PC-3 (cell line): ENCODE measurements at regions not wholly inside any gene's neighbourhood (a gene's known extent, or its start where the extent isn't known, plus 50 kb on each side); places are given as distances from the start of the nearest gene placed in this dataset.

Experiments
- ATAC-seq: fragments of 200-7000 bp; cut with Tn5 transposase; 2 replicates; pipeline ENCODE4 v1.9.1; 2020; ENCODE audit warnings: mild to moderate bottlenecking, moderate library complexity
- BruUV-seq: library from RNA; stranded (reverse); fragments of 400-500 nt; replicated peaks from 2 replicates; lab custom pipeline; 2021; lab: Mats Ljungman, UMichigan
- CTCF ChIA-PET: fragments of 300-600 bp; sonication (Branson Sonifier 250); formaldehyde crosslinking; loops from one replicate; lab custom pipeline; 2022; ENCODE audit warnings: antibody characterized with exemption; lab: Charles Lee
- POLR2A ChIA-PET: fragments of 300-600 bp; sonication (Branson Sonifier 250); formaldehyde crosslinking; loops from one replicate; lab custom pipeline; 2022; ENCODE audit warnings: antibody characterized with exemption; ENCODE audit not compliant: unreplicated experiment; lab: Charles Lee
- DNase-seq: peaks from one replicate; pipeline ENCODE4 v3.0.0-alpha.2; 2015
- H2AFZ ChIP-seq: fragments of 300-600 bp; sonication (generic); 2 replicates; pipeline ENCODE4 v1.6.0; 2016; ENCODE audit warnings: antibody characterized with exemption, low read length
- H3F3A ChIP-seq: fragments of 300-600 bp; sonication (generic); one replicate; pipeline ENCODE4 v1.6.0; 2017; ENCODE audit warnings: antibody characterized with exemption, low read length, control low read depth, mild to moderate bottlenecking; ENCODE audit not compliant: unreplicated experiment
- H3K27ac ChIP-seq: fragments of 300-600 bp; sonication (generic); 2 replicates; pipeline ENCODE4 v1.5.1; 2016; ENCODE audit warnings: mild to moderate bottlenecking, low read length
- H3K27me3 ChIP-seq: fragments of 300-600 bp; sonication (generic); 2 replicates; pipeline ENCODE4 v1.6.1; 2016; ENCODE audit warnings: low read length, mixed read lengths
- H3K36me3 ChIP-seq: fragments of 300-600 bp; sonication (generic); 2 replicates; pipeline ENCODE4 v1.6.1; 2016; ENCODE audit warnings: low read depth, mixed run types, low read length, mixed read lengths
- H3K4me1 ChIP-seq: fragments of 300-600 bp; sonication (generic); 2 replicates; pipeline ENCODE4 v1.5.1; 2016; ENCODE audit warnings: low read length; ENCODE audit not compliant: insufficient read depth
- H3K4me2 ChIP-seq: fragments of 300-600 bp; sonication (generic); 2 replicates; pipeline ENCODE4 v1.6.0; 2016; ENCODE audit warnings: low read length
- H3K4me3 ChIP-seq: fragments of 300-600 bp; sonication (generic); 2 replicates; pipeline ENCODE4 v1.5.1; 2016; ENCODE audit warnings: mild to moderate bottlenecking, low read length, mixed read lengths
- H3K79me2 ChIP-seq: fragments of 300-600 bp; sonication (generic); 2 replicates; pipeline ENCODE4 v1.6.1; 2017; ENCODE audit warnings: low read length, mixed read lengths
- H3K9ac ChIP-seq: fragments of 300-600 bp; sonication (generic); 2 replicates; pipeline ENCODE4 v1.6.0; 2016; ENCODE audit warnings: mild to moderate bottlenecking, low read length
- H3K9me2 ChIP-seq: fragments of 300-600 bp; sonication (generic); replicated peaks from 2 replicates; pipeline ENCODE4 v1.6.1; 2016; ENCODE audit warnings: mixed run types, low read length, mixed read lengths
- H3K9me3 ChIP-seq: fragments of 300-600 bp; sonication (generic); 2 replicates; pipeline ENCODE4 v1.6.1; 2016; ENCODE audit warnings: low read length, mixed read lengths
- H4K20me1 ChIP-seq: fragments of 300-600 bp; sonication (generic); 2 replicates; pipeline ENCODE4 v1.6.1; 2016; ENCODE audit warnings: low read length, mixed read lengths
- CTCF ChIP-seq: fragments of 300-600 bp; sonication (generic); conservative IDR thresholded peaks from 2 replicates; pipeline ENCODE4 v1.5.1; 2017; ENCODE audit warnings: antibody characterized with exemption, low read depth, mild to moderate bottlenecking, low read length
- EZH2 ChIP-seq: fragments of 300-600 bp; sonication (generic); IDR thresholded peaks from one replicate; pipeline ENCODE4 v1.6.1; 2017; ENCODE audit warnings: antibody characterized with exemption, mild to moderate bottlenecking, low read length; ENCODE audit not compliant: unreplicated experiment
- EZH2phosphoT487 ChIP-seq: fragments of 300-600 bp; sonication (generic); IDR thresholded peaks from 2 replicates; pipeline ENCODE4 v1.6.1; 2018; ENCODE audit warnings: mild to moderate bottlenecking, antibody characterized with exemption, low read length, borderline replicate concordance
- intact Hi-C: fragments of 100-400 bp; cut with micrococcal nuclease; formaldehyde crosslinking; loops from 2 replicates; pipeline ENCODE4 v1.9.0; 2023

DNA sequence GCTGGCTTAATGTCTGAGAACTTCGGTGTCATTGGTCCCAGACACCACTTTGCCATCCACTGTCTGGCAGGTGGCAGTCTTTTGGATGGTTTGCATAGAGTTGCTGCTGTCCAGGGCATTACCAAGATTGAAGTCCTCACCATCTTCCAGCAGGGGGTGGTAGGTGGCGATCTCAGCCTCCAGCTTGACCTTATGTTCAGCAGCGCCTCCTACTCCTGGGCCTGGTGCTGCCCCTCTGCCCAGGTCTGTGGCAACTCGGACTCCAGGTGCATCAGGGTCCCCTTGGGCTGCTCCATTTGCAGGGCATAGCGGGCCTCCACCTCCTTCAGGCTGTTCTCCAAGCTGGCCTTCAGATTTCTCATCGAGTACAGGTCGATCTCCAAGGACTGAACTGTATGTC is 573.3 kb upstream of the NCAM2 start:
- Histone ChIP-seq H3K4me3 (no peak overlapping the region), H3K27me3 (no peaks in the 10 kb centered on the region), H3K79me2 (no peaks in the 10 kb centered on the region), H2AFZ (no peak overlapping the region), H3K9me3 (peaks cover 3% of the 10 kb centered on the region; the same call in 1 of the 2 replicates), H3K9me2 (no peaks in the 10 kb centered on the region), H3K9ac (no peak overlapping the region), H3K36me3 (no peaks in the 10 kb centered on the region), H3F3A (no peaks in the 10 kb centered on the region), H3K4me1 (no peaks in the 10 kb centered on the region), H4K20me1 (no peaks in the 10 kb centered on the region), H3K4me2 (no peak overlapping the region), H3K27ac (no peak overlapping the region)
- ChIA-PET CTCF (no interaction called here), POLR2A (no interaction called here)
- TF ChIP-seq EZH2phosphoT487 (no peak), CTCF (no peak), EZH2 (no peak)
- no TSS peak for BruUV-seq
- intact Hi-C loops, result no loop called here
- ATAC-seq, result no peak
- no peak for DNase-seq

DNA sequence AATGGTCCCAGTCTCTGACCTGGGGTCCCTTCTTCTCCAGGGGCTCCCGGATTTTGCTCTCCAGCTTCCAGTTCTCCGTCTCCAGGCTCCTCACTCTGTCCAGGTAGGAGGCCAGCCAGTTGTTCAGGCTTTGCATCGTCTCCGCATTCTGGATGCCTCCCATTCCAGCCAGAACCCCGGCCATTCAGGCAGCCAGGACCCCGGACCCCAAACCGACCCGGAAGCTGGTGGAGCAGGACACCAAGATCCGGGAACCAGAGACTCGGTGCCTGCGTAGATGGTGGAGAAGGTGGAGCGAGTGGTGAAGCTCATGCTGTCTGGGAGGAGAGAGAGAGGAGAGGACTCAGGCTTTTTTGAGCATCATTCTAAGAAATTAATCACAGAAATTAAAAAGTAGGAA is 572.4 kb upstream of the NCAM2 start:
- Histone ChIP-seq H3K9me2 (no peaks in the 10 kb centered on the region), H3K27ac (no peak overlapping the region), H3K4me2 (no peak overlapping the region), H3K27me3 (no peaks in the 10 kb centered on the region), H3K4me1 (no peaks in the 10 kb centered on the region), H2AFZ (no peak overlapping the region), H4K20me1 (no peaks in the 10 kb centered on the region), H3K36me3 (no peaks in the 10 kb centered on the region), H3K9me3 (peaks cover 3% of the 10 kb centered on the region; the same call in 1 of the 2 replicates), H3F3A (no peaks in the 10 kb centered on the region), H3K79me2 (no peaks in the 10 kb centered on the region), H3K9ac (no peak overlapping the region), H3K4me3 (no peak overlapping the region)
- DNase-seq, result no peak
- ATAC-seq, result no peak
- BruUV-seq, result no TSS peak
- ChIA-PET POLR2A (no interaction called here), CTCF (no interaction called here)
- intact Hi-C loops, result no loop called here
- no peak for TF ChIP-seq CTCF

DNA sequence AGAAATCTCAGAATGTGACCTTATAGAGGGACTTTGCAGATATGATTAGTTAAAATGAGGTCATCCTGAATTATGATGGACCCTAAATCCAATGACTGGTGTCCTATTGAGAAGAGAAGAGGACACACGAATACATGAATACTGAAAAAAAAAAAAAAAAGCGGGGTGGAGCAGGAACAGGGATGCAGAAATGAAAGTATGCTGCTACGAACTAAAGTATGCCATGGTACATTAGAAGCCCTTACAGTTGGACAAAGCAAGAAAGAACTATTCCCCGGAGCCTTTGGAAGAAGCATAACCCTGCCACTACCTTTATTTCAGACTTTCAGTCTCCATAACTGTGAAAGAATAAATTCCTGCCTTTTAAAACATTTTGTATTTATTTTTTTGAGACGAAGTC is 557.9 kb upstream of the NCAM2 start:
- Histone ChIP-seq H3K4me3 (no peak overlapping the region), H2AFZ (no peak overlapping the region), H3K4me2 (peak overlapping the region; percentile 26; the same call in 1 of the 2 replicates), H3K79me2 (no peaks in the 10 kb centered on the region), H3K9ac (no peak overlapping the region), H3K27me3 (no peaks in the 10 kb centered on the region), H3K36me3 (no peaks in the 10 kb centered on the region), H3K27ac (no peak overlapping the region), H3K9me3 (no peaks in the 10 kb centered on the region), H4K20me1 (no peaks in the 10 kb centered on the region), H3K9me2 (no peaks in the 10 kb centered on the region), H3K4me1 (no peaks in the 10 kb centered on the region), H3F3A (no peaks in the 10 kb centered on the region)
- ChIA-PET POLR2A (no interaction called here), CTCF (no interaction called here)
- no TSS peak for BruUV-seq
- ATAC-seq (no peak), DNase-seq (no peak)
- intact Hi-C loops, result no loop called here
- no peak for TF ChIP-seq EZH2phosphoT487
- no peak for TF ChIP-seq CTCF
- TF ChIP-seq EZH2, result no peak
